CD4-positive, alpha-beta T cell treated with Interleukin-21 for 1 hour (primary cell): ENCODE measurements at regions not wholly inside any gene's neighbourhood (a gene's known extent, or its start where the extent isn't known, plus 50 kb on each side); places are given as distances from the start of the nearest gene placed in this dataset.
"Not testable (repeated sequence)": the region's sequence is repeated elsewhere in the genome, so short reads cannot be mapped to it uniquely, and the experiment has no call there.

ENCODE experiments used
- DNase-seq: peaks from one replicate; pipeline ENCODE4 v3.0.0-alpha.2; 2020

DNA sequence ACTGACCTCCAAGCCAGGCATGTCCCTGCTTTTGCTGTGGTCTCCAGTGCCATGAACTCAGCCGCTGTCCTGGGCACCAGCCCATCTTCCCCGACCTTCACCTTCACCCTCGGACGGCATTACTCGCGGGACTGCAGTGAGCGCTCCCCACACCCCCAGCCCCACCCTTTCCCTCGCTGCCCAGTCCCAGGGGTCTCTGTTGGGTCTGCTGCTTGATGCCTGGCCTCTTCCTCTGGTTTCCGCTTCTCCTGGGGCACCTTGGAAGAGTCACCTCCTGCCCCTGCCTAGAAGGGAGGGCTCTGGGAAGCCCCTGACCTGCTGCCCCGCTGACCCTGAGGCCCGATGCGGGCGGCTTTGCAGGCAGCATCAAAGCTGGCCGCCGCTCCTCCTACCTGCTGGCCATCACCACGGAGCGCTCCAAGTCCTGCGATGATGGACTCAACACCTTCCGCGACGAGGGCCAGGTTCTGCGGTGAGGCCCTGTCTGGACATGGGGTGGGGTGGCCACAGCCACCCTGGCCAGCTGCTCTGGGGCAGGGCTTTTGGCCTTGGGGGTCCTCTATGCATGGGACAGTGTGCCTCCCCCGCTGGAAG, 102.3 kb downstream of the ZNF267 start:
- not testable (repeated sequence) for DNase-seq

GRCh38 chr16:31978463-31978862, 104.9 kb downstream of the ZNF267 start:
- DNase-seq, result not testable (repeated sequence)

GRCh38 chr16:31981739-31982138, 108.1 kb downstream of the ZNF267 start:
- not testable (repeated sequence) for DNase-seq

- not testable (repeated sequence) for DNase-seq
Measured at GRCh38 chr16:31982986-31983385, 109.4 kb downstream of the ZNF267 start.

- DNase-seq, result not testable (repeated sequence)
Measured at GRCh38 chr16:31983666-31984065, 110.1 kb downstream of the ZNF267 start.

- not testable (repeated sequence) for DNase-seq
Measured at GRCh38 chr16:31986895-31987294, 113.3 kb downstream of the ZNF267 start.

DNA sequence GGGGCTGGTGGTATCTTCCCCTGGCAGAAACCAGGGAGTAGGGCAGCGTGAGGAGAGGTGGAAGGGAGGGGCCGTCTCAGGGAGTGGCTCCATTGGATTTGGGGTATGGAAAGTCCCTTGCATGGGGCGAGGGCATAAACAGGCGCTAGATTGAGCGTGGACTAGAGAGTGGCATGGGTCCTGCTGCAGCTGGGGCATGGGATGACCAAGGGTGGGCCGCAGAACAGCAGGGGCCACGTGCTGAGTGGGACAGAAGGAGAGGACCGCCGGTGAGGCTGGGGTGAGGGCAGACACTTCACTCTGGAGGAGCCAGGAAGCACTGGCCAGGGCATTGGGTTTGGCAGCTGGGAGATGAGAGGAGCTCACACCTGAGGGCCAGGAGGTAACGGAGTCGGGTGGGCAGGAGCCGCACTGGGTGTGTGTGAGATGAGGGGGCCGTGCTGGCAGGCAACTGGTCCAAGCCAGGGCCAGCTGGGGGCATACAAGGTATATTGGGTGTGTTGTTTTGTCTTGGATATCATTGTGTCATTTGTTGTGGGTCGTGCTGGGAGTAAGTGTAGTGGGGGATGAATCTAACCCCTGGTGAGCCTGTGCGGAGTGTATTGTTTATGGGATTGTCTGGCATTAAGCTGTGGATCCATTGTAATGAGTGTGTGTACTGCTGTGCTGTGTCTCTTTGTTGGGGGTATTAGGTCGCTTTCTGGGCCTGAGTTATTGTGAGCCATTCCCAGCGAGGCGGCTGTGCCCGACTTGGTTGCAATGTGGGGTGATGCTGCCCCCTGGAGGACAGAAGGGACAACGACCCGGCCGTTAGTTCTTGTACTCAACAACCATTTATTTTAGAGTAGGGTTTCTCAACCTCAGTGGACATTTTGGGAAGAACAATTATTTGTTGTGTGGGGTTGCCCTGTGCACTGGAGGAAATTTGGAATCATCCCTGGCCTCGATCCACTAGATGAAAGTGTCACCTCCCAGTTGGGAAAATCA, 115.3 kb downstream of the ZNF267 start:
- DNase-seq, result peak; percentile 63

GRCh38 chr16:31990261-31990660, 116.7 kb downstream of the ZNF267 start:
- not testable (repeated sequence) for DNase-seq

GRCh38 chr16:31990980-31991379, 117.4 kb downstream of the ZNF267 start:
- not testable (repeated sequence) for DNase-seq

GRCh38 chr16:31996325-31996724, 122.7 kb downstream of the ZNF267 start:
- DNase-seq, result not testable (repeated sequence)

DNA sequence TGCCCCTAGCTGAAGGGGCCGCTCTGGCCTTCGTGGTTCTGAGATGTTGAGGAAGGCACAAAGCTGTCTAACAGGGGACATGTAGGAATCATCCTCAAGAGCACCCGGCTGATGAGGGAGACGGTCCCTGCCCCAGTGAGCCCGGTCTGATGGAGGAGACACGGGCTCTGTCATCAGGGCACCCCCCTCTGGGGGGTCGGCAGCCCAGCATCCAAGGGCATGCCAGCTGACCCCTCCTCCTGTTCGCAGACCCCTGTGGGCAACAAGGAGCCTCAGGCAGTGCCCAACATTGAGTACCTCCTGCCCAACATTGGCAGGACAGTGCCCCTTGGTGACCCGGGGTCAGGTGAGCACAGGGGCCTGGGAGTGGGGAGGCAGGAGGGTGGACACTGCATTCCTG, 128.9 kb downstream of the ZNF267 start:
- not testable (repeated sequence) for DNase-seq

GRCh38 chr16:32003819-32004218, 130.2 kb downstream of the ZNF267 start:
- DNase-seq, result not testable (repeated sequence)

GRCh38 chr16:32038783-32039496, 165.3 kb downstream of the ZNF267 start:
- DNase-seq, result peak; percentile 0

GRCh38 chr16:32039919-32040318, 166.3 kb downstream of the ZNF267 start:
- DNase-seq, result not testable (repeated sequence)

DNA sequence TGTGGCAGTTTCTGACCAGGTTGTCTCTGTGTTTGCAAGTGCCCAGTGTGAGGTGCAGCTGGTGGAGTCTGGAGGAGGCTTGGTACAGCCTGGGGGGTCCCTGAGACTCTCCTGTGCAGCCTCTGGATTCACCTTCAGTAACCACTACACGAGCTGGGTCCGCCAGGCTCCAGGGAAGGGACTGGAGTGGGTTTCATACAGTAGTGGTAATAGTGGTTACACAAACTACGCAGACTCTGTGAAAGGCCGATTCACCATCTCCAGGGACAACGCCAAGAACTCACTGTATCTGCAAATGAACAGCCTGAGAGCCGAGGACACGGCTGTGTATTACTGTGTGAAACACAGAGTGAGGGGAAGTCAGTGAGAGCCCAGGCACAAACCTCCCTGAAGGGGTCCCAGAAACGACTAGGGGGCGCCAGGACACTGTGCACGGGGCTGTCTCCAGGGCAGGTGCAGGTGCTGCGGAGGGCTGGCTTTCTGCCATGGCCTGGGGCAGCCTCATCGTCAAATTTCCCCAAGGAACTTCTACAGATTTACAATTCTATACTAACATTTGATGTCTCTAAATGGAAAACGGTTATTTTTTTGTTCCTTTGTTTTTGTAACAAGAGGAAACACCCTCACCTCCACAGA, 187.0 kb upstream of the TP53TG3D start:
- peak; percentile 8 for DNase-seq

GRCh38 chr16:32071586-32071985, 181.5 kb upstream of the TP53TG3D start:
- not testable (repeated sequence) for DNase-seq

DNA sequence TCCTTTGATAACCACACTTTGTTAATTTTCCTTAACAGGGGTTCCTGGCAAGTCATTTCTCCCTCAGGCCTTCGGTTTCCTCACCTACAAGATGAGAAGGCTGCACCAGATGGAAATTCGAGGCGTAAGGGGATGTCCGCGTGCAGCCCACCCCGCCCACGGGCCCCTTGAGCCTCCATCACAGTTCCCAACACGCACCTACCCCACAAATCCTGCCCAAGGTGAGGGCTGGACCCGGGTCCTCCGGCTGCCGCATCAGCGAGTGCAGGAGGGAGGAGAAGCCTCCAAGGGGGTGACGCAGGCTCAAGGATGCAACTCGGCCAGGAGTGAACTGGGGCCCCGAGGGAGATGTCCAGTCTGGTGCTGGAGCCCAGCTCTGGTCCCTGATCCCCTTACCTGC, 169.2 kb upstream of the TP53TG3D start:
- DNase-seq, result not testable (repeated sequence)

DNA sequence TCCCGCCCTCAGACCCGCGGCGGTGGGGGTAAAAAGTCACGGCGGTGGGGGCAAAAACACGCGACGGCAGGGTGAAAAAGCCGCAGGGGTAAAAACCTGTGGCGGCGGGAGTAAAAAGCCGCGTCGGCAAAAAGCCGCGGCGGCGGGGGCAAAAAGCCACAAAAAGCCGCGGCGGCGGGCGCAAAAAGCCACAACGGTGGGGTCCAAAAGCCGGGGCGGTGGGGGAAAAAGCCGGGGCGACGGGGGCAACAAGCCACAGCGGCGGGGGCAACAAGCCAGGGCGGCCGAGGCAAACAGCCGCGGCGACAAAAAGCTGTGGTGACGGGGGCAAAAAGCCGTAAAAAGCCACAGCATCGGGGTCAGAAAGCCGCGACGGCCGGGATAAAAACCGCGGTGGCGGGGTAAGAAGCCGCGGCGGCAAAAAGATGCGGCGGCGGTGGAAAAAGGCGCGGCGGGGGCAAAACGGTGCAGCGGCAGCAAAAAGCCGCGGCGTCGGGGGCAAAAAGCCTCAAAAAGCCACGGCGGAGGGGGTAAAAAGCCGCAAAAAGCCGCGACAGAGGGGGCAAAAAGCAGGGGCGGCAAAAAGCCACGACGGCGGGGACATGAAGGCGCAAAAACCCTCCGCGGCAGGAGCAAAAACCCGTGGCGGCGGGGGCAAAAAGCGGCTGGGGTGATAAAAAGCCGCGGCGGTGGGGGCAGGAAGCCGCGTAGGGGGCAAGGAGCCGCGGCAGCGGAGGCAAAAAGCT, 168.3 kb upstream of the TP53TG3D start:
- DNase-seq, result peak; percentile 16

- peak; percentile 23 for DNase-seq
Measured at GRCh38 chr16:32085438-32086141, 167.5 kb upstream of the TP53TG3D start.

- not testable (repeated sequence) for DNase-seq
Measured at GRCh38 chr16:32115562-32115961, 137.5 kb upstream of the TP53TG3D start.

DNA sequence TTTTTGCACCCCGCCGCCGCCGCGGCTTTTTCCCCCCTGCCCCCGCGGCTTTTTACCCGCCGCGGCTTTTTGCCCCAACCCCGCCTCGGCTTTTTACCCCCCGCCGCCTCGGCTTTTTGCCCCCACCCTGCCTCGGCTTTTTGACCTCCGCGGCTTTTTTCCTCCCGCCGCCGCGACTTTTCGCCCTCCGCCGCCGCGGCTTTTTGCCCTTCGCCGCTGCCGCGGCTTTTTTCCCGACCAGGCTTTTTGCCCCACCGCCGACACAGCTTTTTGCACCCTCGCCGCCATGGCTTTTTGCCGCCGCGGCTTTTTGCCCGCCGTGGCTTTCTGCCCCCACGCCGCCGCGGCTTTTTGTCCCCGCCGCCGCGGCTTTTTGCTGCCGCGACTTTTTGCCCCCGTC, 137.0 kb upstream of the TP53TG3D start:
- DNase-seq, result peak; percentile 0
